GM12801 (cell line): ENCODE measurements at regions not wholly inside any gene's neighbourhood (a gene's known extent, or its start where the extent isn't known, plus 50 kb on each side); places are given as distances from the start of the nearest gene placed in this dataset.

Experiments
- TF ChIP-seq, protein P1 (sequence below): IDR thresholded peaks from one replicate; pipeline ENCODE4 v1.5.1; 2011; ENCODE audit warnings: control low read depth; ENCODE audit not compliant: insufficient read length; ENCODE audit errors: extremely low read depth

DNA sequence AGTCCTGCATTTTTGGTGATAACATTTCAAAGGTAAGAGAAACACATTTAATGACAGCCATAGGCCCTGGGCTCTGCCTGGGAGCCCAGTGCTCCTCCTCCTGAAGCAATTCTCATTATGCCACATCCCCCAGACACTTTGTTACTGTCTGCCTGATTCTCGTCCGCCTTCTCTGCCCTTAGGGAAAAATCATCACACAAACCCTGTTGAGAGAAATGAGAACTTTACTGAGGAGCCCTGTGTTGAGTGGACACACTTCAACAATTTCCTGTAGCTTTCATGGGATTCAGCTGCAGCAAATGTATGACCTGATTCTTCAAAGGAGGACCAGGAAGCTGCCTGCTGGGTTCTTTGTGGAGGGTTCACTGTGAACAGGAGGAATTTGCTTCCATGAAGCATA is 566.5 kb upstream of the FRG1 start:
- TF ChIP-seq, protein P1, sequence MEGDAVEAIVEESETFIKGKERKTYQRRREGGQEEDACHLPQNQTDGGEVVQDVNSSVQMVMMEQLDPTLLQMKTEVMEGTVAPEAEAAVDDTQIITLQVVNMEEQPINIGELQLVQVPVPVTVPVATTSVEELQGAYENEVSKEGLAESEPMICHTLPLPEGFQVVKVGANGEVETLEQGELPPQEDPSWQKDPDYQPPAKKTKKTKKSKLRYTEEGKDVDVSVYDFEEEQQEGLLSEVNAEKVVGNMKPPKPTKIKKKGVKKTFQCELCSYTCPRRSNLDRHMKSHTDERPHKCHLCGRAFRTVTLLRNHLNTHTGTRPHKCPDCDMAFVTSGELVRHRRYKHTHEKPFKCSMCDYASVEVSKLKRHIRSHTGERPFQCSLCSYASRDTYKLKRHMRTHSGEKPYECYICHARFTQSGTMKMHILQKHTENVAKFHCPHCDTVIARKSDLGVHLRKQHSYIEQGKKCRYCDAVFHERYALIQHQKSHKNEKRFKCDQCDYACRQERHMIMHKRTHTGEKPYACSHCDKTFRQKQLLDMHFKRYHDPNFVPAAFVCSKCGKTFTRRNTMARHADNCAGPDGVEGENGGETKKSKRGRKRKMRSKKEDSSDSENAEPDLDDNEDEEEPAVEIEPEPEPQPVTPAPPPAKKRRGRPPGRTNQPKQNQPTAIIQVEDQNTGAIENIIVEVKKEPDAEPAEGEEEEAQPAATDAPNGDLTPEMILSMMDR = no peak

GRCh38 chr4:189376901-189377300 is 563.8 kb upstream of the FRG1 start:
- TF ChIP-seq, protein P1 = no peak

DNA sequence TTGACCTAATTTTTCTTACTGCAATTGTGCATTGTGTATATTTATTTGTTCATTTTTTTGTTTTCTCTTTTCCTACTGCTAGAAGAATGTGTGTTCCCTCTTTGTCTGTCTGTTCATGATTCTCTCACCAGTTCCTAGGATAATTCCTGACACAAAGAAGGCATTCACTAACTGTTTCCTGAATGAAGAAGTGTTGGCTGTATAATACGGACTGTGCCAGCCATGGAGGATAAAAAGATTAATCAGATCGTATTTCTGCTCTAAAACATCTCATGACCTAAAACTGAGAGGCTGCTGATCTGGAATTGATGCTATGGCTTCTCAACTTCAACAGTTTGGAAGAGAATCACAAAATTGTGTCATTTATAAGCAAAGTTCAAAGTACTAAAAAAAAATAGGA is 563.1 kb upstream of the FRG1 start:
- TF ChIP-seq, protein P1 = no peak

GRCh38 chr4:189385098-189385497 is 555.6 kb upstream of the FRG1 start:
- TF ChIP-seq, protein P1 = no peak

DNA sequence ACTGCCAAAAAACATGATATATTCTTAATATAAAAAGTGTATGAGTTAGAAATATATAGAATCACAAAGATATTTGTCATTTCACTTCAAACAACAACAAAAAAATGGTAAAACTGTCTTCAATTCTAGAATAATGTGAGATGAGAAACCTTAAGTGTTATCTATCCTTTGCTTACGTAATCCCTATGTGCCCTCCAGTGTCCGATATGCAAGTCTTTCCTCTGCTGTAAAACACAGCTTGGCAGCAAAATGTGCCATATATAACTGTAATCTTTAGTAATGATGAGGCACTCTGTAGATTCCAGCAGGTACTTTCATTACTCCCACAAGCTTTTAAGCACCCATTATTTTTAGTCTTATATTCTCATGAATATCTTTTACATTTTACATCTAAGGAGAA is 555.1 kb upstream of the FRG1 start:
- TF ChIP-seq, protein P1 = no peak

- TF ChIP-seq, protein P1 = no peak
Observed at GRCh38 chr4:189396435-189396834, 544.2 kb upstream of the FRG1 start.

DNA sequence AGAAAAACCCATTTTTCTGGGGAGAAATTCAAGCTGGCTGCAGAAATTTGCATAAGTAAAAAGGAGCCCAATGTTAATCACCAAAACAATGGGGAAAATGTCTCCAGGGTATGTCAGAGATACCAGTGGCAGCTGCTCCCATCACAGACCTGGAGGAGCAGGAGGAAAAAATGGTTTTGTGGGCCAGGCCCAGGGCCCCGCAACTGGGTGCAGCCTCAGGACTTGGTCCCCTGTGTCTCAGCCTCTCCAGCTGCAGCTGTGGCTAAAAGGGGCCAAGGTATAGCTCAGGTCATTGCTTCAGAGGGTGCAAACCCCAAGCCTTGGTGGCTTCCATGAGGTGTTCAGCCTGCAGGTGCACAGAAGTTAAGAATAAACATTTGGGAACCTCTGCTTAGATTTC is 536.4 kb upstream of the FRG1 start:
- TF ChIP-seq, protein P1 = no peak

DNA sequence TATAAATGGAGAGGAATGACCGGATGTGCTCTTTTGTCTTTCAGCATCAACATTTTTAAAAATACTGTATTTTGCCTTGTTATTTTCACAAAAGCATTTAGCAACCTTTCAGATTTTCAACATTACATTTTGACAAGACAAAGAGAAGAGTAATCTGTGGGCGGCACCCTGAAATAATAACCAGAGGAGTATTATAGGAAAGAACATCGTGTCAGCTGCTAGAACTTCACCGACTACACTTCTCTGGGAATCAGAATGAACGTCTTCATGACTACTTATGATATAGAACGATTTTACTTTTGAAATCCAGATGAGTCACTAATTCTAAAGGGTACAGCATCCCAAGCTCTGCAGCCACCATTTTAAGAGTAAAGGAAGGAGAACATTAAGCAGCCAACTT is 531.5 kb upstream of the FRG1 start:
- TF ChIP-seq, protein P1 = no peak
